Left renal pelvis (tissue), 4 donors: ENCODE measurements at regions not wholly inside any gene's neighbourhood (a gene's known extent, or its start where the extent isn't known, plus 50 kb on each side); places are given as distances from the start of the nearest gene placed in this dataset.
"Not testable (repeated sequence)": the region's sequence is repeated elsewhere in the genome, so short reads cannot be mapped to it uniquely, and the experiment has no call there.

Source experiments
- DNase-seq, 4 donors: peaks; one replicate each; pipeline ENCODE4 v3.0.0-alpha.2; 2013; ENCODE audit warnings: low read depth in 4 of 4, low spot score in 3 of 4

DNA sequence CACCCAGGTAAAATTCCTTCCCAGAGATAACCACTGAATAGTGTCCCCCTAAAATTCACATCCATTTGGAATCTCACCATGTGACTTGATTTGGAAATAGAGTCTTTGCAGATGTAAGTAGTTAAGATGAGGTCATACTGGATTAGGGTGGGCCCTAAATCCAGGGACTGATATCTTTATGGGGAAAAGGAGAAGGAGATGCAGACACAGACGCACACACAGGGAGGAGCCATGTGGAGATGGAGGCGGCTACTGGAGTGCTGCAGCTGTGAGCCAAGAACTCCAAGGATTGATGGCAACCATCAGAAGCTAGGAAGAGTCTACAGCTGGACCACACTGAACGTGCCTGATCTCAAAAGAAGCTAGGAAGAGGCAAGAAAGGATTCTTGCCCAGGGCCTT lies 96.6 kb upstream of the SRD5A3 start:
- DNase-seq: no peak

DNA sequence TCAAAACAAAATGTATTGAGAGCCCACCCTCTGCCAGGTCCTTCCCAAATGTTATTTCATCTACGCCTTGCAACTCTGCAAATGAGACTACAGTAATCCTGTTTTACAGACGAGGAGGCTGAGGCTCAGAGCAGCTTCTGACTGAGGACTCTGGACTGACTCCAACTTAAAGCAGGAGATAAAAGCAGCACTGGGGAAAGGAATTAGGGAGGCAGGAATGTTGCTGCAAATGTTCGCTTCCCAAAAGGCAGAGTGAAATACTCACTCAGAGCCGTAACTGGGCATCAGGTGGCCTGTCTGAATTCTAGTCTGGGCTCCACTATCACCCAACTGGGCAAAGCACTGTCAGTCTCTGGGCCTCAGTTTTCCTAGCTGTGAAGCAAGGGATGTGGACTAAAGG lies 94.7 kb upstream of the SRD5A3 start:
- DNase-seq: no peak

GRCh38 chr4:55251896-55252295 lies 94.1 kb upstream of the SRD5A3 start:
- DNase-seq: no peak

- no peak for DNase-seq
These were observed 92.0 kb upstream of the SRD5A3 start for GRCh38 chr4:55253948-55254593.

DNA sequence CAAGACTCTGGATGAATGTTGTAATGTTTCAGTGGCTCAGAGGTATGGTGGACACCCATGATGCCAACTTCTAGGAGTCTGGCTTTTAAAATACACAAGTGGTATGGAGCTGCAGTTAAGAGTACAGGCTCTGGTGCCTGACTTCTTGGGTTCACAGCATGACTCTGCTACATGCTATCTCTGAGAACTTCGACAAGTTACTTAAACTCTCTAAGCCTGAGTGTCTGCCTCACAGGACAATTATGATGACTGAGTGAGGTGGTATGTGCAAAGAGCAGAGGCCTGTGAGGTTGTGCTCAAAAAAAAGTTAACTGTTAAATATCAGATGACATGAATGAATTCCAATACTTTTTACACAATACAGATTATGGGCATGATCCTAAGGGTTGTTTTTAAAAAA lies 90.9 kb upstream of the SRD5A3 start:
- no peak for DNase-seq

DNA sequence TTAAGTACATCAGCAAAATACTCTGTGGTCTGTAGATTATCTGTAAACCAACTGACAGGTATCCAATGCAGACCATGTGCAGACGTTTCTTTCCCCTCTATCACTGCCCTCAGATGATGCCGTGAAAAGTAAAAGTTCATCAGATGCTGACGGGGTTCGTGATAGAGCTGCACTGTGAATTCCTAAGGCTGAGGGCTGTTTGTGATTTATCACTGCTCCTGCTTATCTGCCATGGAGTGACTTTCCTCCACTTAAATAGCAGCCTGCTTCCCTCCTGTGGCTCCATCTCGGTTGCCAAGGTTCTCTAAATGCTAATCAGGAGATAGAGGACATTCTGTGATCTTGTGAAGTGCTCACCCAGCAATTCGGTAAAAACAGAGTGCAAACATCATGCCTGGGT lies 89.3 kb upstream of the SRD5A3 start:
- DNase-seq: no peak

GRCh38 chr4:55258152-55258865 lies 87.7 kb upstream of the SRD5A3 start:
- DNase-seq: peak in 1 of 4 donors; percentile 8

GRCh38 chr4:55259294-55259693 lies 86.7 kb upstream of the SRD5A3 start:
- DNase-seq: no peak

- DNase-seq: no peak
These were observed 76.6 kb upstream of the SRD5A3 start for GRCh38 chr4:55269470-55269869.

- DNase-seq: no peak
These were observed 76.0 kb upstream of the SRD5A3 start for GRCh38 chr4:55269995-55270394.

DNA sequence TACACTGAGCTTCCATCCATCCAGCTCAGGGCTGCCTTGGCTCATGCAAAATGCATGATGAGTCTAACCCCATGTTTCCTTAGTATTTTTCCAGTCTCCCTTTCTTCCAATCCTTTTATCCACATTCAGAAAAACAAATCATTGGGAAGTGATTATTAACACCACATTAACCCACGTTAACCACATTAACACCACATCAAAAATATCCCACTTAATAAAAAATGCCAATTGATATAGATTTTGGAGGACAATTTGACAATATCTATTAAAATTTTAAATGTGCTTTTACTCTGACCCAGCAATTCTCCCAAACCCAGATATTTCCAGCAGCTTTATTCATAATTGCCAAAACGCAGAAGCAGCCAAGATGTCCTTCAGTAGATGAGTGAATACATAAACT lies 75.6 kb upstream of the SRD5A3 start:
- no peak for DNase-seq

- DNase-seq: no peak
These were observed 73.9 kb upstream of the SRD5A3 start for GRCh38 chr4:55272102-55272501.

GRCh38 chr4:55272589-55272988 lies 73.5 kb upstream of the SRD5A3 start:
- DNase-seq: no peak

- no peak for DNase-seq
These were observed 69.0 kb upstream of the SRD5A3 start for GRCh38 chr4:55277011-55277410.

DNA sequence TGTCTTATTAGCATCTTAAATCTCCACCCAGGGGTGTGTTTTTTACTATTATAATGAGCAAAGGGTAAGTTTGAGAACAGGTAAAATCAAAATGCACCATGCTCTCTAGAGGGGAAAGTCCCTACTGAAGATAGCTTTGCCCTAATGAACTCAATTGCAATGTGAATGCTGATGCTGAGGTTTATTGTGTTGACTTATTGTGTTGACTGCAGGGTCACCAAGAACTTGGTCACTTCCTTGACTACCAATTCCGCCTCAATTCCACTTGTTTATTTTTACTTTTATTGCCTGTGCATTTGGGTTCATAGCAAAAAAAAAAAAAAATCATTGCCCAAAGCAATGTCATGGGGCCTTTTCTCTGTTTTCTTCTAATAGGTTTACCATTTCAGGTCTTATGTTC lies 67.7 kb upstream of the SRD5A3 start:
- no peak for DNase-seq

DNA sequence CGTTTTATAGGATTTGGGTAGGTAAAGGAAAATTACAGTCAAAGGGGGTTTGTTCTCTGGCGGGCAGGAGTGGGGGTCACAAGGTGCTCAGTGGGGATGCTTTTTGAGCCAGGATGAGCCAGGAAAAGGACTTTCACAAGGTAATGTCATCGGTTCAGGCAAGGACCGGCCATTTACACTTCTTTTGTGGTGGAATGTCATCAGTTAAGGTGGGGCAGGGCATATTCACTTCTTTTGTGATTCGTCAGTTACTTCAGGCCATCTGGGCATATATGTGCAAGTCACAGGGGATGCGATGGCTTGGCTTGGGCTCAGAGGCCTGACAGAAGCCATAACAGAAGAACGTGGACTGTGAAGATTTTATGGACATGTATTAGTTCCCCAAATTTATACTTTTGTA lies 65.6 kb upstream of the SRD5A3 start:
- DNase-seq: not testable (repeated sequence)

DNA sequence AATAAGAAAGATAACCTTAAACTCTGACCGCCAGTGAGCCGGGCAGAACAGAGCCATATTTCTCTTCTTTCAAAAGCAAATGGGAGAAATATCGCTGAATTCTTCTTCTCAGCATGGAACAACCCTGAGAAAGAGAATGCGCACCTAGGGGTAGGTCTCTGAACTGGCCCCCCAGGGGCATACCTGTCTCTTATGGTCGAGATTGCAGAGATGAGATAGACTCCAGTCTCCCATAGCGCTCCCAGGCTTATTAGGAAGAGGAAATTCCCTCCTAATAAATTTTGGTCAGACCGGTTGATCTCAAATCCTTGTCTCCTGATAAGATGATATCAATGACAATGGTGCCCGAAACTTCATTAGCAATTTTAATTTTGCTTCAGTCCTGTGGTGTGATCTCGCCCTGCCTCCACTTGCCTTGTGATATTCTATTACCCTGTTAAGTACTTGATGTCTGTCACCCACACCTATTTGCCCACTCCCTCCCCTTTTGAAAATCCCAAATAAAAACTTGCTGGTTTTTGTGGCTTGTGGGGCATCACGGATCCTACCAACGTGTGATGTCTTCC lies 64.8 kb upstream of the SRD5A3 start:
- DNase-seq: not testable (repeated sequence)

GRCh38 chr4:55284331-55284730 lies 61.7 kb upstream of the SRD5A3 start:
- DNase-seq: no peak

GRCh38 chr4:55291227-55291640 lies 54.8 kb upstream of the SRD5A3 start:
- no peak for DNase-seq

- DNase-seq: no peak
These were observed 49.9 kb upstream of the SRD5A3 start for GRCh38 chr4:55296096-55296495.
